Left renal cortex interstitium (tissue), 4 donors: ENCODE measurements at regions not wholly inside any gene's neighbourhood (a gene's known extent, or its start where the extent isn't known, plus 50 kb on each side); places are given as distances from the start of the nearest gene placed in this dataset.

Experiments
- DNase-seq, 4 donors: peaks; one replicate each; pipeline ENCODE4 v3.0.0-alpha.2; 2013; ENCODE audit warnings: low read depth in 4 of 4, low spot score in 2 of 4, missing footprints in 1 of 4

GRCh38 chr1:30327370-30328099 lies 395.9 kb downstream of the MATN1 start:
- no peak for DNase-seq

GRCh38 chr1:30325999-30326398 lies 397.4 kb downstream of the MATN1 start:
- DNase-seq: no peak

GRCh38 chr1:30325085-30325935 lies 398.1 kb downstream of the MATN1 start:
- DNase-seq: no peak

GRCh38 chr1:30324251-30325084 lies 398.9 kb downstream of the MATN1 start:
- no peak for DNase-seq

- DNase-seq: no peak
Measured at GRCh38 chr1:30323841-30324240, 399.5 kb downstream of the MATN1 start.

- DNase-seq: no peak
Measured at GRCh38 chr1:30323352-30323751, 400.0 kb downstream of the MATN1 start.

- DNase-seq: no peak
Measured at GRCh38 chr1:30322859-30323257, 400.5 kb downstream of the MATN1 start.

GRCh38 chr1:30321996-30322858 lies 401.2 kb downstream of the MATN1 start:
- no peak for DNase-seq

- no peak for DNase-seq
Measured at GRCh38 chr1:30321246-30321910, 402.0 kb downstream of the MATN1 start.

- DNase-seq: no peak
Measured at GRCh38 chr1:30320581-30320890, 402.8 kb downstream of the MATN1 start.

GRCh38 chr1:30319765-30320580 lies 403.4 kb downstream of the MATN1 start:
- no peak for DNase-seq

- no peak for DNase-seq
Measured at GRCh38 chr1:30318864-30319718, 404.3 kb downstream of the MATN1 start.

- DNase-seq: no peak
Measured at GRCh38 chr1:30318413-30318812, 405.0 kb downstream of the MATN1 start.

- DNase-seq: no peak
Measured at GRCh38 chr1:30317921-30318320, 405.5 kb downstream of the MATN1 start.

- DNase-seq: no peak
Measured at GRCh38 chr1:30316056-30316455, 407.3 kb downstream of the MATN1 start.

GRCh38 chr1:30315185-30315960 lies 408.0 kb downstream of the MATN1 start:
- no peak for DNase-seq

- no peak for DNase-seq
Measured at GRCh38 chr1:30314591-30314990, 408.8 kb downstream of the MATN1 start.
